GM12878 (cell line): ENCODE measurements at regions not wholly inside any gene's neighbourhood (a gene's known extent, or its start where the extent isn't known, plus 50 kb on each side); places are given as distances from the start of the nearest gene placed in this dataset.

ENCODE experiments used
- CEBPZ ChIP-seq: fragments of 150-350 bp; IDR thresholded peaks from 2 replicates; pipeline ENCODE4 v1.6.1; 2016; ENCODE audit warnings: low read depth, low read length
- ELK1 ChIP-seq: IDR thresholded peaks from 2 replicates; pipeline ENCODE4 v1.6.1; 2012; ENCODE audit warnings: low read depth, low read length, improper control_type of control experiment
- EZH2 ChIP-seq: IDR thresholded peaks from 2 replicates; pipeline ENCODE4 v1.6.1; 2012; ENCODE audit warnings: low read depth, mild to moderate bottlenecking, control low read depth, inconsistent platforms, low read length, borderline replicate concordance; ENCODE audit not compliant: control insufficient read depth
- MYB ChIP-seq: fragments of 150-350 bp; IDR thresholded peaks from 2 replicates; pipeline ENCODE4 v1.6.1; 2014; ENCODE audit warnings: mild to moderate bottlenecking, low read depth, low read length, borderline replicate concordance
- NR2C2 ChIP-seq: IDR thresholded peaks from 2 replicates; pipeline ENCODE4 v1.6.1; 2011; ENCODE audit warnings: borderline replicate concordance, low read depth; ENCODE audit not compliant: control insufficient read depth, insufficient read length
- POLR2A ChIP-seq: IDR thresholded peaks from 2 replicates; pipeline ENCODE4 v1.6.1; 2011; ENCODE audit warnings: low read depth, mild to moderate bottlenecking, low read length
- RAD21 ChIP-seq: IDR thresholded peaks from 2 replicates; pipeline ENCODE4 v1.6.1; 2011; ENCODE audit warnings: mild to moderate bottlenecking, low read depth, low read length, moderate library complexity; ENCODE audit not compliant: insufficient read depth
- TF ChIP-seq, protein P1 (sequence below), 3 experiments: IDR thresholded peaks in 2 of 3; conservative IDR thresholded peaks in 1 of 3; 2 replicates each; pipeline ENCODE4 v1.5.1; 2011; ENCODE audit warnings: low read depth in 3 of 3, low read length in 3 of 3, mild to moderate bottlenecking in 3 of 3, control low read depth in 2 of 3, moderate library complexity in 2 of 3, inconsistent platforms in 1 of 3, mixed read lengths in 1 of 3; ENCODE audit not compliant: control insufficient read depth in 2 of 3, insufficient read depth in 1 of 3; ENCODE audit errors: extremely low read depth in 1 of 3

DNA sequence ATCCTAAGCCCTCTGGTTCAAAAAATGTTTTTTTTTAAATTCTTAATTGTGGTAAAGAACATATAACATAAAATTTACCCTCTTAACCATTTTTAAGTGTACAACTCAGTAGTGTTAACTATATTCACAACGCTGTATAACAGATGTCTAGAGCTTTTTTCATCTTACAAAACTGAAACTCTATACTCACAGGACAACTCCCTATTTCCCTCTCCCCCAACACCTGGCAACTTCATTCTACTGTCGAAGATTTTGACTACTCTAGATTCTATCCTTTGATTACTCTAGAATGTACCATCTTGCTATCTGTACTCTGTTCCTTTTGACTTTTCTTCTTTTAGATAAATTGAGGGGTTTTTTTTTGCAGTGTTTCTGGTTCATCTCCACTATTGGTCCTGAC, 200.4 kb downstream of the KLF12 start:
- TF ChIP-seq, protein P1, sequence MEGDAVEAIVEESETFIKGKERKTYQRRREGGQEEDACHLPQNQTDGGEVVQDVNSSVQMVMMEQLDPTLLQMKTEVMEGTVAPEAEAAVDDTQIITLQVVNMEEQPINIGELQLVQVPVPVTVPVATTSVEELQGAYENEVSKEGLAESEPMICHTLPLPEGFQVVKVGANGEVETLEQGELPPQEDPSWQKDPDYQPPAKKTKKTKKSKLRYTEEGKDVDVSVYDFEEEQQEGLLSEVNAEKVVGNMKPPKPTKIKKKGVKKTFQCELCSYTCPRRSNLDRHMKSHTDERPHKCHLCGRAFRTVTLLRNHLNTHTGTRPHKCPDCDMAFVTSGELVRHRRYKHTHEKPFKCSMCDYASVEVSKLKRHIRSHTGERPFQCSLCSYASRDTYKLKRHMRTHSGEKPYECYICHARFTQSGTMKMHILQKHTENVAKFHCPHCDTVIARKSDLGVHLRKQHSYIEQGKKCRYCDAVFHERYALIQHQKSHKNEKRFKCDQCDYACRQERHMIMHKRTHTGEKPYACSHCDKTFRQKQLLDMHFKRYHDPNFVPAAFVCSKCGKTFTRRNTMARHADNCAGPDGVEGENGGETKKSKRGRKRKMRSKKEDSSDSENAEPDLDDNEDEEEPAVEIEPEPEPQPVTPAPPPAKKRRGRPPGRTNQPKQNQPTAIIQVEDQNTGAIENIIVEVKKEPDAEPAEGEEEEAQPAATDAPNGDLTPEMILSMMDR (IDR thresholded peaks at IDR 0.05 in 2 of 3, conservative IDR thresholded peaks at IDR 0.05 in 1 of 3; ENCODE audit: control insufficient read depth in 2 of 3, extremely low read depth in 1 of 3, insufficient read depth in 1 of 3, low read depth in 3 of 3, low read length in 3 of 3), result no peak
- TF ChIP-seq POLR2A (no peak), MYB (no peak), CEBPZ (no peak), NR2C2 (no peak), RAD21 (no peak), EZH2 (no peak), ELK1 (no peak)
